H1 (cell line): ENCODE measurements at regions not wholly inside any gene's neighbourhood (a gene's known extent, or its start where the extent isn't known, plus 50 kb on each side); places are given as distances from the start of the nearest gene placed in this dataset.

Source experiments
- ATF3 ChIP-seq: IDR thresholded peaks from 2 replicates; pipeline ENCODE4 v1.6.1; 2011; ENCODE audit warnings: low read depth, mild to moderate bottlenecking, low read length; ENCODE audit not compliant: insufficient read depth
- CEBPB ChIP-seq: IDR thresholded peaks from 2 replicates; pipeline ENCODE4 v1.6.1; 2012; ENCODE audit warnings: low read depth, low read length
- CTCF ChIP-seq, 3 experiments: IDR thresholded peaks; 1 replicate in 2 of 3; 2 replicates in 1 of 3; pipeline versions ENCODE4 v1.5.1 to v1.6.1; 2011; ENCODE audit warnings: low read length in 3 of 3, mild to moderate bottlenecking in 3 of 3, inconsistent platforms in 2 of 3, low read depth in 1 of 3, moderate library complexity in 1 of 3; ENCODE audit not compliant: insufficient read depth in 1 of 3; ENCODE audit errors: control extremely low read depth in 1 of 3
- EZH2 ChIP-seq: fragments of 200-600 bp; sonication (generic); IDR thresholded peaks from 2 replicates; pipeline ENCODE4 v1.7.1; 2012; ENCODE audit warnings: low read depth, mild to moderate bottlenecking, moderate library complexity, low read length, inconsistent platforms; ENCODE audit not compliant: severe bottlenecking
- NRF1 ChIP-seq: IDR thresholded peaks from 2 replicates; pipeline ENCODE4 v1.6.1; 2011; ENCODE audit warnings: mild to moderate bottlenecking, low read depth, low read length, improper control_type of control experiment
- POLR2A ChIP-seq, 2 experiments: IDR thresholded peaks; 1 replicate in 1 of 2; 2 replicates in 1 of 2; pipeline ENCODE4 v1.6.1; 2011; ENCODE audit warnings: low read depth in 2 of 2, low read length in 2 of 2, mild to moderate bottlenecking in 2 of 2; ENCODE audit errors: control extremely low read depth in 1 of 2
- SP1 ChIP-seq: IDR thresholded peaks from 2 replicates; pipeline ENCODE4 v1.6.1; 2011; ENCODE audit warnings: low read depth, low read length
- TBP ChIP-seq: IDR thresholded peaks from 2 replicates; pipeline ENCODE4 v1.6.1; 2011; ENCODE audit warnings: low read depth, low read length, improper control_type of control experiment

- TF ChIP-seq CTCF (IDR thresholded peaks at IDR 0.05; ENCODE audit: control extremely low read depth in 1 of 3, insufficient read depth in 1 of 3, low read depth in 1 of 3, low read length in 3 of 3) (no peak), POLR2A (IDR thresholded peaks at IDR 0.05; ENCODE audit: control extremely low read depth in 1 of 2, low read depth in 2 of 2, low read length in 2 of 2) (no peak), CEBPB (no peak), EZH2 (no peak), TBP (no peak), SP1 (no peak), ATF3 (no peak), NRF1 (no peak)
These were observed 87.9 kb upstream of the FAM169A start for GRCh38 chr5:74953937-74954720.
